OCI-LY7 (cell line): ENCODE measurements at regions not wholly inside any gene's neighbourhood (a gene's known extent, or its start where the extent isn't known, plus 50 kb on each side); places are given as distances from the start of the nearest gene placed in this dataset.

Experiments used
- EZH2phosphoT487 ChIP-seq: fragments of 200-600 bp; sonication (generic); IDR thresholded peaks from 2 replicates; pipeline ENCODE4 v1.6.1; 2018; ENCODE audit warnings: low read depth, borderline replicate concordance, mild to moderate bottlenecking, mixed run types, antibody characterized with exemption, low read length, moderate library complexity, mixed read lengths
- TF ChIP-seq, protein P1 (sequence below): fragments of 200-600 bp; sonication (generic); conservative IDR thresholded peaks from 2 replicates; pipeline ENCODE4 v1.5.1; 2014; ENCODE audit warnings: mild to moderate bottlenecking, antibody characterized with exemption, low read length, moderate library complexity, mixed read lengths

- TF ChIP-seq, protein P1, sequence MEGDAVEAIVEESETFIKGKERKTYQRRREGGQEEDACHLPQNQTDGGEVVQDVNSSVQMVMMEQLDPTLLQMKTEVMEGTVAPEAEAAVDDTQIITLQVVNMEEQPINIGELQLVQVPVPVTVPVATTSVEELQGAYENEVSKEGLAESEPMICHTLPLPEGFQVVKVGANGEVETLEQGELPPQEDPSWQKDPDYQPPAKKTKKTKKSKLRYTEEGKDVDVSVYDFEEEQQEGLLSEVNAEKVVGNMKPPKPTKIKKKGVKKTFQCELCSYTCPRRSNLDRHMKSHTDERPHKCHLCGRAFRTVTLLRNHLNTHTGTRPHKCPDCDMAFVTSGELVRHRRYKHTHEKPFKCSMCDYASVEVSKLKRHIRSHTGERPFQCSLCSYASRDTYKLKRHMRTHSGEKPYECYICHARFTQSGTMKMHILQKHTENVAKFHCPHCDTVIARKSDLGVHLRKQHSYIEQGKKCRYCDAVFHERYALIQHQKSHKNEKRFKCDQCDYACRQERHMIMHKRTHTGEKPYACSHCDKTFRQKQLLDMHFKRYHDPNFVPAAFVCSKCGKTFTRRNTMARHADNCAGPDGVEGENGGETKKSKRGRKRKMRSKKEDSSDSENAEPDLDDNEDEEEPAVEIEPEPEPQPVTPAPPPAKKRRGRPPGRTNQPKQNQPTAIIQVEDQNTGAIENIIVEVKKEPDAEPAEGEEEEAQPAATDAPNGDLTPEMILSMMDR, result no peak
- no peak for TF ChIP-seq EZH2phosphoT487
These were observed 60.7 kb upstream of the CDC42BPA start for GRCh38 chr1:227378871-227379554.
